Gastrocnemius medialis (tissue), 4 donors: ENCODE measurements at regions not wholly inside any gene's neighbourhood (a gene's known extent, or its start where the extent isn't known, plus 50 kb on each side); places are given as distances from the start of the nearest gene placed in this dataset.

Source experiments
- POLR2A ChIP-seq, 2 donors: fragments of 450-650 bp; IDR thresholded peaks; one replicate each; pipeline ENCODE4 v1.6.1; 2017; ENCODE audit warnings: antibody characterized with exemption in 2 of 2, mild to moderate bottlenecking in 2 of 2, moderate library complexity in 2 of 2
- TF ChIP-seq, protein P1 (sequence below), 5 experiments: fragments of 450-650 bp in 3 of 5; fragments of 200-600 bp in 2 of 5; sonication (generic) in 2 of 5; IDR thresholded peaks in 4 of 5; conservative IDR thresholded peaks in 1 of 5; 1 replicate in 4 of 5; 2 replicates in 1 of 5; pipeline ENCODE4 v1.5.1; 2016 to 2019; ENCODE audit warnings: antibody characterized with exemption in 5 of 5, mild to moderate bottlenecking in 3 of 5, moderate library complexity in 3 of 5

DNA sequence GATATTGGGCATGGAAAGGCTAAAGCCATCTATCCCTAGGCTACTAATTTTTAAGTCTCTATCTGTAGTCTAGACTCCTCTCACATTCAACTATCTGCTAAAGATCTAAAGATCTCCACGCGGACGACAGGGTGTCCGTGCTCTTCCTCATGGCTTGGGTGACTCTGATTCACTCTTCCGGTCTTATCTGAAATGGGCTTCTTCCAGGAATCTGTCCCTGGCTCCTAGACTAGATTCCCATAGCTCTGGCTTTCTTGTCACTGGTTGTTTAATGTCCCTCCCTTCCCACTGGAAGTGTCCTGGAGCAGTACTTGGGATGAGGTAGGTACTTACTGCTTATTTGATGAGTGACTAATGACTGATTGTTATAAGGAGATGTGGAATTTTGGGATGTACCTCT is 62.0 kb upstream of the PODXL start:
- TF ChIP-seq, protein P1, sequence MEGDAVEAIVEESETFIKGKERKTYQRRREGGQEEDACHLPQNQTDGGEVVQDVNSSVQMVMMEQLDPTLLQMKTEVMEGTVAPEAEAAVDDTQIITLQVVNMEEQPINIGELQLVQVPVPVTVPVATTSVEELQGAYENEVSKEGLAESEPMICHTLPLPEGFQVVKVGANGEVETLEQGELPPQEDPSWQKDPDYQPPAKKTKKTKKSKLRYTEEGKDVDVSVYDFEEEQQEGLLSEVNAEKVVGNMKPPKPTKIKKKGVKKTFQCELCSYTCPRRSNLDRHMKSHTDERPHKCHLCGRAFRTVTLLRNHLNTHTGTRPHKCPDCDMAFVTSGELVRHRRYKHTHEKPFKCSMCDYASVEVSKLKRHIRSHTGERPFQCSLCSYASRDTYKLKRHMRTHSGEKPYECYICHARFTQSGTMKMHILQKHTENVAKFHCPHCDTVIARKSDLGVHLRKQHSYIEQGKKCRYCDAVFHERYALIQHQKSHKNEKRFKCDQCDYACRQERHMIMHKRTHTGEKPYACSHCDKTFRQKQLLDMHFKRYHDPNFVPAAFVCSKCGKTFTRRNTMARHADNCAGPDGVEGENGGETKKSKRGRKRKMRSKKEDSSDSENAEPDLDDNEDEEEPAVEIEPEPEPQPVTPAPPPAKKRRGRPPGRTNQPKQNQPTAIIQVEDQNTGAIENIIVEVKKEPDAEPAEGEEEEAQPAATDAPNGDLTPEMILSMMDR (IDR thresholded peaks at IDR 0.05 in 4 of 5, conservative IDR thresholded peaks at IDR 0.05 in 1 of 5): no peak
- TF ChIP-seq POLR2A (IDR thresholded peaks at IDR 0.05): no peak
